Fibroblast of the aortic adventitia (primary cell): ENCODE measurements at regions not wholly inside any gene's neighbourhood (a gene's known extent, or its start where the extent isn't known, plus 50 kb on each side); places are given as distances from the start of the nearest gene placed in this dataset.
"Not testable (repeated sequence)": the region's sequence is repeated elsewhere in the genome, so short reads cannot be mapped to it uniquely, and the experiment has no call there.

Experiments used
- DNase-seq: peaks from one replicate; pipeline ENCODE4 v3.0.0-alpha.2; 2010; ENCODE audit warnings: low read depth
- H3K4me3 ChIP-seq: 2 replicates; pipeline ENCODE4 v1.5.1; 2011; ENCODE audit warnings: low read depth, mild to moderate bottlenecking, control low read depth, low read length, moderate library complexity
- TF ChIP-seq, protein P1 (sequence below): IDR thresholded peaks from 2 replicates; pipeline ENCODE4 v1.5.1; 2011; ENCODE audit warnings: mild to moderate bottlenecking, low read length, control low read depth, inconsistent platforms; ENCODE audit not compliant: insufficient read depth

DNA sequence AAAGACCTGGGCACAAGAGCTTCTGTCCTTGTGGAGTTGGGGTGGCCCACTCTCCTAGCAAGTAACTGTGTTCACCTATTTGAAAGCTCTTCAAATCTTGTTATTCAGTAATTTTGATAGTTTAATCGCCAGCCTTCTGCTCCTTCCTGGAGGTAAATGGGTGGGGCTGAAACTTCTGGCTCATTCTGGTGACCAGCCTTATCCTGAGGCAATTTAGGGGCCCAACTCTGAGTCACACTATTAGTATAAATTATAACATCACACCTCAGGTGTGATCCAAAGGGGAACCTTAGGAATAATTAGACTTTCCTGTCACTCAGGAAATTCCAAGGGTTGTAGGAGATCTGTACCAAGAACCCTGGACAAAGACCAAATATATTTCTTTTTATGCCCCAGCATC, 255.8 kb upstream of the RGPD4 start:
- TF ChIP-seq, protein P1, sequence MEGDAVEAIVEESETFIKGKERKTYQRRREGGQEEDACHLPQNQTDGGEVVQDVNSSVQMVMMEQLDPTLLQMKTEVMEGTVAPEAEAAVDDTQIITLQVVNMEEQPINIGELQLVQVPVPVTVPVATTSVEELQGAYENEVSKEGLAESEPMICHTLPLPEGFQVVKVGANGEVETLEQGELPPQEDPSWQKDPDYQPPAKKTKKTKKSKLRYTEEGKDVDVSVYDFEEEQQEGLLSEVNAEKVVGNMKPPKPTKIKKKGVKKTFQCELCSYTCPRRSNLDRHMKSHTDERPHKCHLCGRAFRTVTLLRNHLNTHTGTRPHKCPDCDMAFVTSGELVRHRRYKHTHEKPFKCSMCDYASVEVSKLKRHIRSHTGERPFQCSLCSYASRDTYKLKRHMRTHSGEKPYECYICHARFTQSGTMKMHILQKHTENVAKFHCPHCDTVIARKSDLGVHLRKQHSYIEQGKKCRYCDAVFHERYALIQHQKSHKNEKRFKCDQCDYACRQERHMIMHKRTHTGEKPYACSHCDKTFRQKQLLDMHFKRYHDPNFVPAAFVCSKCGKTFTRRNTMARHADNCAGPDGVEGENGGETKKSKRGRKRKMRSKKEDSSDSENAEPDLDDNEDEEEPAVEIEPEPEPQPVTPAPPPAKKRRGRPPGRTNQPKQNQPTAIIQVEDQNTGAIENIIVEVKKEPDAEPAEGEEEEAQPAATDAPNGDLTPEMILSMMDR, result no peak
- no peak overlapping the region for H3K4me3 ChIP-seq
- DNase-seq, result no peak

DNA sequence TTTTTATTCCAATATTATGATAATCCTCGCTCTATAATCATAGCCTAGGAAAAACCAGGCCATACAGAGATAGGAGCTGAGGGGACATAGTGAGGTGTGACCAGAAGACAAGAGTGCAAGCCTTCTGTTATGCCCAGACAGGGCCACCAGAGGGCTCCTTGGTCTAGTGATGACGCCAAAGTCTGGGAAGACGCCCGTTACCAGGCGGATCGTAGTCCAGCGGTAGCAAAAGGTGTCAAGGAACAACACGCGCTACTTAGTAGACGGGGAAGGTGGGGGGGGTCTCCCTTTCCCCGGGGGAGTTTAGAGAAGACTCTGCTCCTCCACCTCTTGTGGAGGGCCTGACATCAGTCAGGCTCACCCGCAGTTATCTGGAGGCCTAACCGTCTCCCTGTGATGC, 253.8 kb upstream of the RGPD4 start:
- H3K4me3 ChIP-seq, result not testable (repeated sequence)

DNA sequence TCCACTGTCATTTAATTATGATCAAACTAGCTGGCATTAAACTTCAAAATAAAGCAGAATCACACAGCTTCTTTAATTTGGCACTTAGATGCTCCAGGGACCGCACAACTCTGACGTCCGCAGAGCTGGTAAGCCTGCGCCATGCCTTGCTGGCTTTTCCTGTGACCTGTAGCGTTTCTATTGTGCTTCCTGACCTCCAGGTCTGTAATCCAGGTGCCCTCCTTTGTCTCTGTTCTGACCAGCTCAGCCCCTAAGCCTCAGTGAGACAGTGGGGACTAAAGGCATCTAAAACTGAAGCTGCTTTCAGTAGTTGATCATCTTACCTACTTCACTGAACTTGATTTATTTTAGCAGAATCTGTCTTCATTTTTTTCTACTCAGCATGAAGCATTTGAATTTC, 249.7 kb upstream of the RGPD4 start:
- DNase-seq, result no peak
- no peak overlapping the region for H3K4me3 ChIP-seq
- TF ChIP-seq, protein P1, result no peak

More for the DNA sequence above, 253.8 kb upstream of the RGPD4 start:
- DNase-seq, result not testable (repeated sequence)

DNA sequence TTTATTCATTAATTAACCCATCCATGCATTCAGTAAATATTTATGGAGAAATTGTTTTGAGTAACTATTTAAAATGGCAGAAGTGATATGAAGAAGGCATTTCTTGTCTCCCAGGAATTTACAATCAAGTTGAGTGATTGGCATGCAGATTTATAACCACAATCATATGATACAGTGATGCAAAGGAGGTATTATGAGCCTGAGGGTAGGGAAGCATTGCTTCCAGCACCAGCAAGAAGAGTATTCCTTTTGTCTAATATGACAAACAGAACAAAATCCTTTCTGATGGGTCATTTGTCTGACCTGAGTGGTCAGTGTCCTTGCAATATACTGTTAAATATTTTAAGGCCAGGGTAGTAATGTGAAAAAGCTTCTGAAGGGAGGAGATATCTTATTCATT, 244.2 kb upstream of the RGPD4 start:
- H3K4me3 ChIP-seq, result no peak overlapping the region
- TF ChIP-seq, protein P1, result no peak

DNA sequence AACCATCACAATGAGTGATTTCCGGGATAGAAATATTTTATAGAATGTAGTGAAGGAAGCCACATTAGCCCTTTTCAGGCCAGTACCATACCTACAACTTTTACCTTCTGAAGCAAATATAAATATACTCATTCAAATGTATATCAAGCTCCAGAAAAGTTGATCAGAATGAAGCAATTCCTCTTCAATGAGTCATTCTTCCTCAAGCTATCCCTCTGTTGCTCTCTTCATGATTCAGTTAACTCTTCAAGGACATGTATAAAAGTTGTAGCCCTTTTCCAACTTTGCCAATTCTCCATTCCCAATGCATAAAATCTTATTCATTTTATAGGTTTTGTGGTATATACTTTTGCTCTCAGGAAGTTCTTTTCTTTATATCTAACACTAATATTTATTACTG, 242.1 kb upstream of the RGPD4 start:
- no peak for DNase-seq
- H3K4me3 ChIP-seq, result no peak overlapping the region
- TF ChIP-seq, protein P1, result no peak

More for the DNA sequence above, 244.2 kb upstream of the RGPD4 start:
- no peak for DNase-seq

DNA sequence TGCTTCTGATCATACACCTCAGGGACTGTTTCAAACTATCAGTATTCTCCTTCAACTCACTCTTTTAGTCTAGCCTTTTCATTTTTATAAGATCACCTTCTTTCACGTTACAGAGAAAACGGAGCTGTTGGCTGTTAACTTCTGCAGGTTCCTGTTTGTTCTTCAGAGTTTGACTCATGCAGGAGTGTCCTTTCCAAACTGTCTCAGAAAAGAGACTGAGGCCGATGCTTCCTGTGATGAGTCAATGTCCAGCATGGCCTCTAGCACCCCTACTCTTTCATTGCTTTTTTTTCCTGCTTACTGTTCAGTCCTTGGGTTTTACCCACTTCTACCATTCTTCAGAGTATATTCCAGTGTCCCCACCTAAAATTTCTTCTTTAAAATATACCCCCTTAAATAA, 240.8 kb upstream of the RGPD4 start:
- DNase-seq, result no peak
- TF ChIP-seq, protein P1, result no peak
- H3K4me3 ChIP-seq, result no peak overlapping the region

DNA sequence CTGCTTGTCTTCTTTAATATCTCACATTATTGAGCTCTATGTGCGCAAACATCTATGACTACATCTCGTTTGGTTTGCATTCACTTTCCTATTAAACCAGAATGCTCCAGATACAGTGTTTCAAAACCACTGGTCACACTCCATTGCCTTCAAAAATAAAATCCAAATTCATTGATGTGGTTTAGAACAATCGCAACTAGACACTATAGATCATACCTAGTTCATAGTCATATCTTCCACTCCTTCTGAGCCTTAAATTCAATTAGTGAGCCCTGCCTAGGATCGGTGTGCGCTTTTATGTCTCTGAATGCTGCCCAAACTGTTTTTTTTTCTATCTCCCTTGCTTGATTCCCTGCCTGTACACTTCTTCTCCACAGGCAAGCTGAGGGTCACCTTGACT, 238.5 kb upstream of the RGPD4 start:
- no peak overlapping the region for H3K4me3 ChIP-seq
- DNase-seq, result no peak
- TF ChIP-seq, protein P1, result no peak
